Astrocyte (in vitro differentiated cells and primary cell): ENCODE measurements at regions not wholly inside any gene's neighbourhood (a gene's known extent, or its start where the extent isn't known, plus 50 kb on each side); places are given as distances from the start of the nearest gene placed in this dataset.

Experiments
- CTCF ChIP-seq: IDR thresholded peaks from 2 replicates; pipeline ENCODE4 v1.5.1; 2011; ENCODE audit warnings: low read depth, mild to moderate bottlenecking, inconsistent platforms, low read length, moderate library complexity; ENCODE audit not compliant: insufficient read depth
- EZH2 ChIP-seq: IDR thresholded peaks from 2 replicates; pipeline ENCODE4 v1.6.1; 2012; ENCODE audit warnings: mild to moderate bottlenecking, low read length, inconsistent platforms; ENCODE audit not compliant: insufficient read depth

GRCh38 chrX:146456058-146456457 is 353.5 kb upstream of the CXorf51B start:
- no peak for TF ChIP-seq CTCF
- TF ChIP-seq EZH2: no peak
